HG03039 (cell line): ENCODE measurements at regions not wholly inside any gene's neighbourhood (a gene's known extent, or its start where the extent isn't known, plus 50 kb on each side); places are given as distances from the start of the nearest gene placed in this dataset.
A peak's percentile ranks its signal among the peaks of the same experiment; 100 is the strongest.
"Not testable (repeated sequence)": the region's sequence is repeated elsewhere in the genome, so short reads cannot be mapped to it uniquely, and the experiment has no call there.

Source experiments
- ATAC-seq: cut with Tn5 transposase; IDR thresholded peaks from one replicate; pipeline ENCODE4 v1.9.1; 2021; ENCODE audit warnings: mild to moderate bottlenecking, moderate library complexity; ENCODE audit not compliant: unreplicated experiment

GRCh38 chr4:31148990-31149389 is 428.8 kb downstream of the PCDH7 start:
- ATAC-seq, result no peak

DNA sequence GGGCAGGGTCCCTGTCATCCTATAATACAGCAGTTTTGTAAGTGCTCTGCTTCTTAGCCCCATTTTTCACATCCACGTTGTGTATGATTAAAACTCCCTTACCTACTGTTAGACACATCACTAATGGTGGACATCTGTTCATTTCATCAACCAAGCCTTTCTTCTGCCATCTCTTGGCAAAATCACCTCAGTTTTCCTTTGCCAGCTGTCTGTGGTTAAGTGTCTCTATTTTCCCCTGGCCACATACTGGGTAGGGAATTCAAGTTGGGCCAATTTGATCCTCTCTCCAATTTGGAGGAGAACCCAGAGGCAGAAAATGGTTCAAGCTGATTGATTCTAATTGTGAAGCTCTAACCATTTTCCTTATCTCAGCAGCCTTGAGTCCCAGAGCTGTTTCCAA is 436.1 kb downstream of the PCDH7 start:
- ATAC-seq, result no peak

- ATAC-seq, result no peak
Measured at GRCh38 chr4:31160146-31160545, 440.0 kb downstream of the PCDH7 start.

GRCh38 chr4:31169846-31170245 is 449.7 kb downstream of the PCDH7 start:
- ATAC-seq, result no peak

GRCh38 chr4:31171362-31171761 is 451.2 kb downstream of the PCDH7 start:
- no peak for ATAC-seq

DNA sequence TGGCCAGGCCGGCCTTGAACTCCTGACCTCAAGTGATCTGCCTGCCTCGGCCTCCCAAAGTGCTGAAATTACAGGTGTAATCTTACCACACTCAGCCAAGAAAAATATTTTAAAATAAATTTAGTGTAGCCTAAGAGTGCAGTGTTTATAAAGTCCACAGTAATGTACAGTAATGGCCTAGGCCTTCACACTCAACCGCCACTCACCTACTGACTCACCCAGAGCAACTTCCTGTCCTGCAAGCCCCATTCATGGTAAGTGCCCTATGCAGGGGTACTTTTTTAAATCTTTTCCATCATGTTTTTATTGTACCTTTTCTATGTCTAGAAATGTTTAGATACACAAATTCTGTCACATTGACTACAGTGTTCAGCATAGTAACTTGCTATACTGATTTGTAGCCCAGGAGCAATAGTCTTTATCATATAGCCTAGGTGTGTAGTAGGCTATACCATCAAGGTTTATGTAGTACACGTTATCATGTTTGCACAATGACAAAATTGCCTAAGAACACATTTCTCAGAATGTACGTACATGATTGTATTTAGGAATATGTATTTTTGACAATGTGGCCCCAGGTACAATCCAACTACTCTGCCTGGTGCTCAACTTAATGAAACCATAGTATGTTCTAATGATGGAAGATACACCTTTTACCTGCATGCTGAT is 455.2 kb downstream of the PCDH7 start:
- no peak for ATAC-seq

DNA sequence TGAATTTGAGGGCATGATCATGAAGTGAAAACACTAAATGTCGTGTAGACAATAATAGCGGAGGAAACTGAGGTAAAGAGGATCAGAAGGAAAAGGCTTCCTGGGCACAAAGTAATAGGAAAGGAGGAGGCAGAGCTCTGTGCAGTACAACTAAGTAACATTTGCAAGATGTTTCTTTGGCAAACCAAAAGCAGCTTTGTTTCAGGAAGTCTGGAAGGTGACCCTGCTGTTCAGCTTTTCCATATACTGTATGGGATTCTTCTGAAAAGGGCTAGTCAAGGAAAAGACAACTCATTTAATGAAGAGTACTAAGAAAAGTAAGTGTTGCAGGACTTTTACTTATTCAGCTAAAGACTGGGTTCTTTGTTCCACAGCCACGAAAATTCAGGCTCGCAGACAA is 463.1 kb downstream of the PCDH7 start:
- ATAC-seq, result no peak

DNA sequence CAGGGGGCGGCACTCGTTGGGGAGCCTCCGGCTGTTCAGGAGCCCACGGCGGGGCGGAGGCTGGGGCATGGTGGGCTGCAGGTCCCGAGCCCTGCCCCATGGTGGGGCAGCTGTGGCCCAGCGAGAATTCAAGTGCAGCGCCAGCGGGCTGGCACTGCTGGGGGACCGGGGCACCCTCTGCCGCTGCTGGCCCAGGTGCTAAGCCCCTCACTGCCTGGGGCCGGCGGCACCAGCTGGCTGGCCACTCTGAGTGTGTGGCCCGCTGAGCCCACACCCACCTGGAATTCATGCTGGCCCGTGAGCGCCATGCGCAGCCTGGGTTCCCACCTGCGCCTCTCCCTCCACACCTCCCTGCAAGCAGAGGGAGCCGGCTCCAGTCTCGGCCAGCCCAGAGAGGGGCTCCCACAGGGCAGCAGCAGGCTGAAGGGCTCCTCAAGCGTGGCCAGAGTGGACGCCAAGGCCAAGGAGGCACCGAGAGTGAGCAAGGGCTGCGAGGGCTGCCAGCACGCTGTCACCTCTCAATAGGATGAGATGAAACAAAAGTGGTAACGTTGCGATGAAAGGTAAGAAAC is 464.9 kb downstream of the PCDH7 start:
- no peak for ATAC-seq

- ATAC-seq, result no peak
Measured at GRCh38 chr4:31187979-31188378, 467.8 kb downstream of the PCDH7 start.

- ATAC-seq, result no peak
Measured at GRCh38 chr4:31189938-31190337, 469.8 kb downstream of the PCDH7 start.

- no peak for ATAC-seq
Measured at GRCh38 chr4:31190671-31191070, 470.5 kb downstream of the PCDH7 start.

DNA sequence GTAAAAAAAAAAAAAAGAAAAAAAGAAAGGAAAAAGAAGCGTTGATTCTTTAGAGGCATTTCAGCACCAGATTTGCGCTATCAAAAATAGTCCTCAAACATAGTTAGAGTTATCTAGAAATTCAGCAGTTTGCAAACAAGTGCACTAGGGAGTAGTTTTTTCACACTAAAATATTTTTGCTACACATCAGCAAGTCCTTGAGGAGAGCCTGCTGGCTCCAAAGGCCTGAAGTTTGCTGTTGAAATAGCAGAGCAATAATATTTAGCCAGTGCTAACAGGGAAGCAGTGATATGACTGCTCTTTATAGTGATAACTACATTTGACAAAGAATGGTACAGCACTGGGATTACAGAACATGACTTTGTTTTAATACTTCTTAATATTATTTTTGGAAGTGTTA is 472.2 kb downstream of the PCDH7 start:
- ATAC-seq, result no peak

GRCh38 chr4:31193521-31193920 is 473.4 kb downstream of the PCDH7 start:
- ATAC-seq, result no peak

- no peak for ATAC-seq
Measured at GRCh38 chr4:31194823-31195222, 474.7 kb downstream of the PCDH7 start.

DNA sequence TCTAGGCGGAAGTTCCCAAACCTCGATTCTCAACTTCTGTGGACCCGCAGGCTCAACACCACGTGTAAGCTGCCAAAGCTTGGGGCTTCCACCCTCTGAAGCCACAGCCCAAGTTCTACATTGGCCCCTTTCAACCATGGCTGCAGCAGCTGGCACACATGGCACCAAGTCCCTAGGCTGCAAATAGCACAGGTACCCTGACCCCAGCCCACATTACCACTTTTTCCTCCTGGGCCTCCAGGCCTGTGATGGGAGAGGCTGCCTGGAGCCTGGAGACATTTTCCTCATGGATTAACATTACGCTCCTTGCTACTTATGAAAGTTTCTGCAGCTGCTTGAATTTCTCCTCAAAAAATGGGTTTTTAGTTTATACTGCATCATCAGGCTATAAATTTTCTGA is 479.5 kb downstream of the PCDH7 start:
- ATAC-seq, result no peak

DNA sequence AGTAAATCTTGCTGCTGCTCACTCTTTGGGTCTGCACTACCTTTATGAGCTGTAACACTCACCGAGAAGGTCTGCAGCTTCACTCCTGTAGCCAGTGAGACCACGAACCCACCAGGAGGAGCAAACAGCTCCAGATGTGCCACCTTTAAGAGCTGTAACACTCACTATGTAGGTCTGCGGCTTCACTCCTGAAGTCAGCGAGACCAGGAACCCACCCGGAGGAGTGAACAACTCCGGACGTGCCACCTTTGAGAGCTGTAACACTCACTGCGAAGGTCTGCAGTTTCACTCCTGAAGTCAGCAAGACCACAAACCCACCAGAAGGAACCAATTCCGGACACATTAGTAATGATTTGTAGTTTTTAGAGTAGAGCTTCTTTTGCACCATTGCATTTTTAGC is 481.9 kb downstream of the PCDH7 start:
- not testable (repeated sequence) for ATAC-seq

GRCh38 chr4:31204874-31205273 is 484.7 kb downstream of the PCDH7 start:
- ATAC-seq, result no peak

- no peak for ATAC-seq
Measured at GRCh38 chr4:31220921-31221320, 500.8 kb downstream of the PCDH7 start.

GRCh38 chr4:31228068-31228467 is 507.9 kb downstream of the PCDH7 start:
- ATAC-seq, result no peak

DNA sequence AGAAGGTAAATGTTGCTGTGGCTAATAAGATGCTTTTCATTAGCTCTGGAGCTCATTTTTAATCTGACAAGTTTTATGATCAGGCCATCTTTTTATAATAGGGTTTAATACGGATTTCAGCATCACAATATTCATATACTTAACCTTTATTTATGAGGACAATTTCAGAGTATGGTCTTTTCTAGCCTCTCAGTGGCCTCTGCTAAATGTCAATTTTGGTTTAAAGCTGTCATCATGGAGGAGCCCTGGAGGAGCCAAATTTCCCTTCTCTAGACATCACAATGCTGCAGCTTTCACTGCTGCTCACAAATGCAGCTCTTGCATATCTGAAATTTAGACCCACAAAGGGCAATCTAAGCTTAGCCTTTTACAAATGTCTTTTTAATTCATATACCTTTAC is 510.4 kb downstream of the PCDH7 start:
- no peak for ATAC-seq

DNA sequence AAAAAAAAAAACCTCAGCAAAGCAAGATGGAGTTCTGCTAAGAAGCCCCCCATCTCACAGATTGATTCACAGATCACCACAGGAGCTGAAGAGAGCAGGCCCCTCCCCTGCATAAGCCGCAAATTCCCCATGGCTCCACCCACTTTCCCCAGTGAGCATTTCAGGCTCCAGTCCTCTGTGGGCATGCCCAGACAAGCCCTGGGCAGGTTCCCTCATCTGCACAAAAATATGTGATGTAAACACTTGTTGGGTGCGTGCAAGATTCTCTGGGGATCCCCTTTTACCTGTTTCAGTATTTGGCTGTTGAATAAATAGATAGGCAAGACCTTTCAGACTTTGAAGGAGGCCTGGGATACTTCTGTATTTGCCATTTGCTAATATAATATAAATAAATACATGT is 514.3 kb downstream of the PCDH7 start:
- ATAC-seq, result peak; percentile 55

DNA sequence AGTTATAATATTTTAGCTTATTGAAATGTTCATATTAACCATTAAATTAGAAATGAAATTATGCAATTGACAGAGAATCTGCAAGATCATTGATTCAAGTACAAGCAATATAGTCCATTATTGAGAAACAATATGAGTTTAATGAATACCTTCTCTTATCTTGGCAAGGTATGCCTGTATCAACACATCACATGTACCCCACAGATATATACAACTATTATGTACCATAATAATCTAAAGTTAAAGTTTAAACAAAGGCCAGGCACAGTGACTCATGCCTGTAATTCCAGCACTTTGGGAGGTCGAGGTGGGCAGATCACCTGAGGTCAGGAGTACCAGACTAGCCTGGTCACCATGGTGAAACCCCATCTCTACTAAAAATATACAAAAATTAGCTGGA is 514.7 kb downstream of the PCDH7 start:
- no peak for ATAC-seq

DNA sequence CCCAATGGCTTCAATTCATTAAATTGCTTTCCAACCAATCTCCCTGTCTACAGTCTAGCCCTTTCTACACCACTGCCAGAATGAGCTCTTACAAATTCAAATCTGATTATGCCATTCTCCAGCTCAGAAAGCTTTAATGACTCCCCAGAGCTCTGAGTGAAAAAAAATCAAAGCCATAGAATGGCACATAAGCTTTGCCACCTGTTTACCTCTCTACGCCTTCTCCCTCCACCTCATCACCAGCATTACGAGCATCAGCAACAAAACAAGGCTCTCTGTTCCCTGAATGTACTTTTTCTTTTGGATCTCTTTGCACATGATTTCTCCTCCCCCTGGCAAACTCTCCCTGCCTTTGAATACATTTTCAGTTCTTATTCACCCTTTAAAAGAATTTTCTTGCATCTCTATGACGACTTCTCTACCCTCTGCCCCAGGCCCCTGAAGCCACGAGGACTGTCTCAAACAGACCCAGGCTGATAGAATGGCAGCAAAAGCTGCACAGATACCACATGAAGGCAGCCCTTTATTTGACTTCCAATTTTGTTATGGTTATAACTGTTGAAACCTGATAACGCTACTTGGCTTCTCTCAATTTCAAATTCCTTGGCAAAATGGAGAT is 516.0 kb downstream of the PCDH7 start:
- ATAC-seq, result no peak
